ENCODE measurements at regions not wholly inside any gene's neighbourhood (a gene's known extent, or its start where the extent isn't known, plus 50 kb on each side); places are given as distances from the start of the nearest gene placed in this dataset.
"Not testable (repeated sequence)": the region's sequence is repeated elsewhere in the genome, so short reads cannot be mapped to it uniquely, and the experiment has no call there.

- no peak for ATAC-seq
- WGBS, 3 donors: 26 to 38% (median 27%) methylated on average over 2 of the region's 2 CpGs
Observed at GRCh38 chr5:130424341-130424740, 520.1 kb downstream of the CHSY3 start.

GRCh38 chr5:130402906-130403305 is 498.6 kb downstream of the CHSY3 start:
- DNase-seq: no peak
- no peaks in the 10 kb centered on the region for H3K36me3 ChIP-seq (ENCODE audit: insufficient read depth in 1 of 2, low read depth in 1 of 2)
- no peaks in the 10 kb centered on the region for H3K4me1 ChIP-seq
- 36 to 50% (median 40%) methylated on average over 7 of the region's 7 CpGs for WGBS, 3 donors
- no peak overlapping the region for H3K4me3 ChIP-seq
- intact Hi-C loops (cut with DNase I): no loop called here
- H3K27ac ChIP-seq: no peak overlapping the region
- H3K9me3 ChIP-seq: no peaks in the 10 kb centered on the region
- no peak for ATAC-seq
- TF ChIP-seq, protein P1, sequence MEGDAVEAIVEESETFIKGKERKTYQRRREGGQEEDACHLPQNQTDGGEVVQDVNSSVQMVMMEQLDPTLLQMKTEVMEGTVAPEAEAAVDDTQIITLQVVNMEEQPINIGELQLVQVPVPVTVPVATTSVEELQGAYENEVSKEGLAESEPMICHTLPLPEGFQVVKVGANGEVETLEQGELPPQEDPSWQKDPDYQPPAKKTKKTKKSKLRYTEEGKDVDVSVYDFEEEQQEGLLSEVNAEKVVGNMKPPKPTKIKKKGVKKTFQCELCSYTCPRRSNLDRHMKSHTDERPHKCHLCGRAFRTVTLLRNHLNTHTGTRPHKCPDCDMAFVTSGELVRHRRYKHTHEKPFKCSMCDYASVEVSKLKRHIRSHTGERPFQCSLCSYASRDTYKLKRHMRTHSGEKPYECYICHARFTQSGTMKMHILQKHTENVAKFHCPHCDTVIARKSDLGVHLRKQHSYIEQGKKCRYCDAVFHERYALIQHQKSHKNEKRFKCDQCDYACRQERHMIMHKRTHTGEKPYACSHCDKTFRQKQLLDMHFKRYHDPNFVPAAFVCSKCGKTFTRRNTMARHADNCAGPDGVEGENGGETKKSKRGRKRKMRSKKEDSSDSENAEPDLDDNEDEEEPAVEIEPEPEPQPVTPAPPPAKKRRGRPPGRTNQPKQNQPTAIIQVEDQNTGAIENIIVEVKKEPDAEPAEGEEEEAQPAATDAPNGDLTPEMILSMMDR (IDR thresholded peaks at IDR 0.05): no peak
- H3K27me3 ChIP-seq (ENCODE audit: insufficient read depth in 3 of 3, low read length in 2 of 3): no peaks in the 10 kb centered on the region

More at GRCh38 chr5:130424341-130424740, 520.1 kb downstream of the CHSY3 start:
- no peak overlapping the region for H3K27ac ChIP-seq
- no peaks in the 10 kb centered on the region for H3K27me3 ChIP-seq (ENCODE audit: insufficient read depth in 3 of 3, low read length in 2 of 3)
- no peaks in the 10 kb centered on the region for H3K9me3 ChIP-seq
- H3K4me1 ChIP-seq: no peaks in the 10 kb centered on the region
- intact Hi-C loops (cut with DNase I): no loop called here
- H3K4me3 ChIP-seq: no peak overlapping the region
- TF ChIP-seq, protein P1 (IDR thresholded peaks at IDR 0.05): no peak
- no peaks in the 10 kb centered on the region for H3K36me3 ChIP-seq (ENCODE audit: insufficient read depth in 1 of 2, low read depth in 1 of 2)
- no peak for DNase-seq

DNA sequence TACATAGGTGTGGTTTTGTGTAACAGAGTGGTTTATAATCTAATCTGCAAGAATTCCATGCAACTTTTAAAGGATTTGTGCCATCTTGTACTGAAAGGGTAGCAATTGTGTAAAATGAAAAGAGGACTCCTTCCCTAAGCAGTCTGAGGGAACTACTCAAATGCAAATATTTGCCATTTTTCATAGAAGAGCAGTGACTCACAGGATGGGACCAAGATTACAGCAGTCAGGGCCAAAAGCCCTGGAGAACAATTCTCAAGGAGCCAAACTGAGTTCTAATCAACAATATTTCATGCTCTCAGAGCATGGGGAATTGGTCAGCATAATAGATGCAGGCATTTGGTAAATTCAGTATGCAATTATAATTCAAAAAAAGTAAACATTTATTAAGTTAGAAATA is 495.8 kb downstream of the CHSY3 start:
- no peaks in the 10 kb centered on the region for H3K4me1 ChIP-seq
- no peaks in the 10 kb centered on the region for H3K27me3 ChIP-seq (ENCODE audit: insufficient read depth in 3 of 3, low read length in 2 of 3)
- no peaks in the 10 kb centered on the region for H3K36me3 ChIP-seq (ENCODE audit: insufficient read depth in 1 of 2, low read depth in 1 of 2)
- no peak overlapping the region for H3K27ac ChIP-seq
- intact Hi-C loops (cut with DNase I): no loop called here
- no peaks in the 10 kb centered on the region for H3K9me3 ChIP-seq
- ATAC-seq (no peak), DNase-seq (no peak)
- H3K4me3 ChIP-seq: no peak overlapping the region
- TF ChIP-seq, protein P1 (IDR thresholded peaks at IDR 0.05): no peak

GRCh38 chr5:130398825-130399224 is 494.6 kb downstream of the CHSY3 start:
- DNase-seq (no peak), ATAC-seq (no peak)
- intact Hi-C loops (cut with DNase I): no loop called here
- 76 to 78% (median 78%) methylated on average over 4 of the region's 4 CpGs for WGBS, 3 donors
- H3K36me3 ChIP-seq (ENCODE audit: insufficient read depth in 1 of 2, low read depth in 1 of 2): no peaks in the 10 kb centered on the region
- no peaks in the 10 kb centered on the region for H3K9me3 ChIP-seq
- TF ChIP-seq, protein P1 (IDR thresholded peaks at IDR 0.05): no peak
- no peaks in the 10 kb centered on the region for H3K4me1 ChIP-seq
- no peak overlapping the region for H3K4me3 ChIP-seq
- no peak overlapping the region for H3K27ac ChIP-seq
- H3K27me3 ChIP-seq (ENCODE audit: insufficient read depth in 3 of 3, low read length in 2 of 3): no peaks in the 10 kb centered on the region

DNA sequence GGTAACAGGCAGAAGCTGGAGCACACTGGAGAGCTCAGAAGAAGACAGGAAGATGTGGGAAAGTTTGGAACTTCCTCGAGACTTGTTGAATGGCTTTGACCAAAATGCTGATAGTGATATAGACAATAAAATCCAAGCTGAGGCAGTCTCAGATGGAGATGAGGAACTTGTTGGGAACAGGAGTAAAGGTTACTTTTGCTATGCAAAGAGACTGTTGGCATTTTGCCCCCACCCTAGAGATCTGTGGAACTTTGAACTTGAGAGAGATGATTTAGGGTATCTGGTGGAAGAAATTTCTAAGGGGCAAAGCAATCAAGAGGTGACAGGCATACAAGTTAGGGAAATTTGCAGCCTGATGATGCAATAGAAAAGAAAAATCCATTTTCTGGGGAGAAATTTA is 493.5 kb downstream of the CHSY3 start:
- H3K27ac ChIP-seq; H3K27me3 ChIP-seq (ENCODE audit: insufficient read depth in 3 of 3, low read length in 2 of 3); H3K4me1 ChIP-seq; H3K36me3 ChIP-seq (ENCODE audit: insufficient read depth in 1 of 2, low read depth in 1 of 2); intact Hi-C loops (cut with DNase I); H3K9me3 ChIP-seq; ATAC-seq; DNase-seq; H3K4me3 ChIP-seq: not testable (repeated sequence)
- WGBS, 3 donors: 74 to 100% (median 76%) methylated on average over 1 of the region's 1 CpG

Measured in psoas muscle (tissue), 7 donors.